K562 (cell line): ENCODE measurements at regions not wholly inside any gene's neighbourhood (a gene's known extent, or its start where the extent isn't known, plus 50 kb on each side); places are given as distances from the start of the nearest gene placed in this dataset.

Experiments used
- ATAC-seq: fragments of 200-7000 bp; cut with Tn5 transposase; 3 replicates; pipeline ENCODE4 v1.9.1; 2020; ENCODE audit warnings: moderate library complexity
- BruUV-seq: library from RNA; stranded (reverse); fragments of 400-500 nt; replicated peaks from 2 replicates; lab custom pipeline; 2021; lab: Mats Ljungman, UMichigan
- CTCF ChIA-PET: fragments of 300-600 bp; formaldehyde crosslinking; extraction: SDS; loops from one replicate; lab custom pipeline; 2021; ENCODE audit warnings: low intra/inter-chr PET ratio; lab: Yijun Ruan, JAX
- POLR2A ChIA-PET: fragments of 300-600, 350-650 bp; sonication (Branson Sonifier 250); formaldehyde crosslinking; extraction: SDS; loops from one replicate; lab custom pipeline; 2021; ENCODE audit warnings: antibody characterized with exemption, inconsistent platforms; lab: Yijun Ruan, JAX
- DNase-seq, 4 experiments: peaks; one replicate each; pipeline versions ENCODE4 v3.0.0 to v3.0.0-alpha.2; 2011 to 2018; ENCODE audit warnings: low spot score in 3 of 4, mixed read lengths in 3 of 4; ENCODE audit errors: extremely low read depth in 1 of 4
- FAIRE-seq: peaks from 2 replicates; lab custom pipeline; 2011; peaks lifted over from hg19 to GRCh38; lab: Jason Lieb, UNC
- H2AFZ ChIP-seq: 2 replicates; pipeline ENCODE4 v1.6.0; 2011; ENCODE audit warnings: low read depth, low read length, control low read depth, inconsistent platforms
- H3K27ac ChIP-seq: fragments of 200-600 bp; 3 replicates; pipeline ENCODE4 v1.8.0; 2011; ENCODE audit warnings: low read depth, mild to moderate bottlenecking, control low read depth, inconsistent platforms, low read length, moderate library complexity, mixed read lengths; ENCODE audit errors: extremely low read depth
- H3K27me3 ChIP-seq, 2 experiments: fragments of 300-600 bp in 1 of 2; 2 replicates in 1 of 2; 3 replicates in 1 of 2; pipeline versions ENCODE4 v1.6.0 to v1.8.0; 2011; ENCODE audit warnings: inconsistent platforms in 2 of 2, low read length in 2 of 2, mild to moderate bottlenecking in 1 of 2, mixed read lengths in 1 of 2, moderate library complexity in 1 of 2; ENCODE audit not compliant: control insufficient read depth in 2 of 2, insufficient read depth in 2 of 2
- H3K36me3 ChIP-seq: fragments of 300-600 bp; 3 replicates; pipeline ENCODE4 v1.8.0; 2011; ENCODE audit warnings: mild to moderate bottlenecking, low read length, inconsistent platforms; ENCODE audit not compliant: control insufficient read depth, insufficient read depth
- H3K4me1 ChIP-seq, 2 experiments: fragments of 200-600 bp in 1 of 2; replicated peaks in 1 of 2; 2 replicates in 1 of 2; 3 replicates in 1 of 2; pipeline versions ENCODE4 v1.5.1 to v1.8.0; 2011; ENCODE audit warnings: inconsistent platforms in 2 of 2, low read length in 2 of 2, mild to moderate bottlenecking in 1 of 2, mixed read lengths in 1 of 2, moderate library complexity in 1 of 2; ENCODE audit not compliant: control insufficient read depth in 2 of 2, insufficient read depth in 2 of 2
- H3K4me2 ChIP-seq: 2 replicates; pipeline ENCODE4 v1.6.1; 2011; ENCODE audit warnings: low read length, control low read depth, inconsistent platforms, mixed read lengths; ENCODE audit not compliant: insufficient read depth
- H3K4me3 ChIP-seq: fragments of 200-600 bp; sonication (generic), shearing (Covaris generic); 2 replicates; pipeline ENCODE4 v1.5.1; 2016; ENCODE audit warnings: control low read depth, inconsistent platforms
- H3K79me2 ChIP-seq: fragments of 200-600 bp; 3 replicates; pipeline ENCODE4 v1.8.0; 2011; ENCODE audit warnings: low read length, inconsistent platforms; ENCODE audit not compliant: control insufficient read depth, insufficient read depth
- H3K9ac ChIP-seq, 2 experiments: 2 replicates each; pipeline versions ENCODE4 v1.6.0 to v1.6.1; 2011; ENCODE audit warnings: low read depth in 2 of 2, low read length in 2 of 2, control low read depth in 1 of 2, inconsistent platforms in 1 of 2, mild to moderate bottlenecking in 1 of 2, mixed read lengths in 1 of 2; ENCODE audit not compliant: insufficient read depth in 1 of 2
- H3K9me1 ChIP-seq: one replicate; pipeline ENCODE4 v1.6.0; 2011; ENCODE audit warnings: inconsistent platforms, mild to moderate bottlenecking, low read length, moderate library complexity; ENCODE audit not compliant: control insufficient read depth, insufficient read depth
- H3K9me3 ChIP-seq: replicated peaks from 2 replicates; pipeline ENCODE4 v1.5.1; 2011; ENCODE audit warnings: low read depth, low read length, inconsistent platforms; ENCODE audit not compliant: control insufficient read depth, insufficient read depth
- H4K20me1 ChIP-seq: replicated peaks from 2 replicates; pipeline ENCODE4 v1.6.1; 2011; ENCODE audit warnings: low read length, inconsistent platforms, mixed read lengths; ENCODE audit not compliant: control insufficient read depth, insufficient read depth
- BRCA1 ChIP-seq, 2 experiments: fragments of 450-650 bp in 1 of 2; sonication (generic) in 1 of 2; formaldehyde crosslinking in 1 of 2; IDR thresholded peaks; 2 replicates each; pipeline versions ENCODE4 v1.5.0 to v1.6.1; 2017 to 2020; ENCODE audit warnings: mild to moderate bottlenecking in 1 of 2, missing genetic modification reagents in 1 of 2
- CHD1 ChIP-seq: fragments of 200-600 bp; sonication (generic); IDR thresholded peaks from one replicate; pipeline ENCODE4 v1.6.1; 2012; ENCODE audit warnings: mild to moderate bottlenecking, moderate library complexity, low read length, inconsistent platforms
- FOXM1 ChIP-seq, 2 experiments: fragments of 450-650 bp in 1 of 2; sonication (generic) in 1 of 2; formaldehyde crosslinking in 1 of 2; IDR thresholded peaks; 2 replicates each; pipeline versions ENCODE4 v1.6.1 to v1.9.0; 2017 to 2022; ENCODE audit warnings: low read depth in 2 of 2, mild to moderate bottlenecking in 2 of 2, missing genetic modification reagents in 1 of 2, moderate library complexity in 1 of 2
- MXI1 ChIP-seq: IDR thresholded peaks from 2 replicates; pipeline ENCODE4 v1.6.1; 2011; ENCODE audit warnings: low read depth, mild to moderate bottlenecking, improper control_type of control experiment, low read length
- SMC3 ChIP-seq: conservative IDR thresholded peaks from 2 replicates; pipeline ENCODE4 v1.6.1; 2011; ENCODE audit warnings: low read depth, low read length, improper control_type of control experiment; ENCODE audit not compliant: insufficient read depth
- TFAM ChIP-seq: fragments of 250-450 bp; sonication (Bioruptor Pico); conservative IDR thresholded peaks from 2 replicates; pipeline ENCODE4 v1.5.0; 2021; ENCODE audit warnings: mild to moderate bottlenecking, moderate library complexity
- ZFP1 ChIP-seq: fragments of 450-650 bp; formaldehyde crosslinking; IDR thresholded peaks from 2 replicates; pipeline ENCODE4 v1.4.0; 2020; ENCODE audit warnings: mild to moderate bottlenecking, mixed read lengths
- ZNF445 ChIP-seq: fragments of 250-450 bp; sonication (Bioruptor Pico); IDR thresholded peaks from 2 replicates; pipeline ENCODE4 v1.4.0; 2020; ENCODE audit warnings: low read depth, mild to moderate bottlenecking, moderate library complexity
- ZNF589 ChIP-seq: fragments of 200-800 bp; sonication (Bioruptor generic); IDR thresholded peaks from 2 replicates; pipeline ENCODE4 v1.6.1; 2016; ENCODE audit warnings: low read depth, missing genetic modification characterization, missing compliant biosample characterization
- in situ Hi-C: fragments of 300-500 bp; cut with MboI; formaldehyde crosslinking; loops from 4 replicates; pipeline ENCODE4 v1.15.0; 2018; ENCODE audit warnings: inconsistent platforms, mixed read lengths
- intact Hi-C: fragments of 100-400 bp; cut with micrococcal nuclease; formaldehyde crosslinking; loops from 2 replicates; pipeline ENCODE4 v1.14.2; 2022
- TF ChIP-seq, protein P1 (sequence below): fragments of 250-450 bp; sonication (Bioruptor Pico); IDR thresholded peaks from 2 replicates; pipeline ENCODE4 v1.9.0; 2021; ENCODE audit warnings: mild to moderate bottlenecking

DNA sequence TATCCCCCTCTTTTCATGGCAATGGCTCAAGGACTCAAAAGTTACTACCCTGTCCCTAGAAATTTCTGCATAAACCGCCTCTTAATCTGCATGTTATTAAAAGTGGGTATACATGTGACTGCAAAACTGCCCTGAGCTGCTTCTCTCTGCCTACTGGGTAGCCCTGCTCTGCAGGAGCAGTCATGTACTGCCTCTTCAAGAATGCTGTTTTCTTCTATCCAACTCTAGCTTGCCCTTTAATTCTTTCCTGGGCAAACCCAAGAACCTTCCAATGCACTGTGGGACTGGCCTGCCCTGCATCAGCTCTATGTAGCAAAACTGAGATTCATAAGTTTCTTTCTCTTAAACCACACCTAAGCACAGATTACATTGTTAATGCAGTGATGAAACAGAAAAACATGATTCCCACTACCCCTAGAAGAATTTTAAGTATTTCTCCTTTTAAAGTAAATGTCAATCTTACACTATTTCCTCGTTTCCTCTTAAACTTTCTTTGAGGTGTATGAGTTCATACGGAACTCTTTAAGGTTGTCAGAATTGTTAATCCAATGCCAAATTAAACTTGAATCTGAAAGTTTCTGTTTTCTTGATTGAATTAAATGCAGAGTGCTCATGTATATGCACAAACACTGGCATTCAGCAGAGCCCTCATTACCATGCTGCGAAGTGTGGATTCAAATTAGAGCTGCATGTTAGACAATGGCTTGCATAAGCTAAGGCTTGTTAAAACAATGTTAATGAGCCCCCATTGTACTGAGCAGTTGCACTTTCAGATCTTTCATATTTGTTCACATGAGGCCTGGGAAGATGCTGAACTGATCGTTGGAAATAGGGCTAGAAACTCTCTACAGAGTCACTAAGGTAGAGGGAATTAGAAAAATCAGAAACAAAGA is 669.9 kb upstream of the PCDH20 start (continued):
- TF ChIP-seq SMC3 (no peak), ZNF589 (no peak), CHD1 (no peak), ZNF445 (CRISPR knock-in tag) (no peak), MXI1 (no peak), ZFP1 (CRISPR knock-in tag) (no peak), TFAM (CRISPR knock-in tag) (no peak)
- TF ChIP-seq, protein P1, sequence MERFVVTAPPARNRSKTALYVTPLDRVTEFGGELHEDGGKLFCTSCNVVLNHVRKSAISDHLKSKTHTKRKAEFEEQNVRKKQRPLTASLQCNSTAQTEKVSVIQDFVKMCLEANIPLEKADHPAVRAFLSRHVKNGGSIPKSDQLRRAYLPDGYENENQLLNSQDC (CRISPR knock-in tag): no peak

DNA sequence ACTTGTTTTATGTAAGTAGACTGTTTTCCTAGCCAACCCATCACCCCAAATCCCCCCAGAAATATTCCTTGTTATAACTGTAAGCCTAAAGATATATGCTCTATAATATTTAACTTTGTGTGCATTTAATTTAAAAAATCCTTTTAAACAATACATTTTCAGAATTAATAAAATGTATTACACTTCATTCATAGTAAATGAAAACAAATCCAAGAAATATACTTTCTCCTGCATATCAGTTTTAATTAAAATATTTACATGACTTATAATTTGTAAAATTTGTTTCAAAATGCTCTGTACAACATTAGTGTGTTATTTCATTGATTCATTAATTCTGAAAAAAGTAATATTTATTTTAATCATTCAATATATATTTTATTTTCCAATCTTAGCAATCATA is 669.1 kb upstream of the PCDH20 start:
- in situ Hi-C loops: no loop called here
- ATAC-seq: no peak
- FAIRE-seq: no peak

More for the DNA sequence above, 669.1 kb upstream of the PCDH20 start:
- no TSS peak for BruUV-seq
- H3K79me2 ChIP-seq: no peaks in the 10 kb centered on the region
- no peak overlapping the region for H3K27ac ChIP-seq
- H3K9ac ChIP-seq: no peak overlapping the region
- H3K9me1 ChIP-seq: no peaks in the 10 kb centered on the region
- intact Hi-C loops: no loop called here
- H2AFZ ChIP-seq: no peak overlapping the region
- no peaks in the 10 kb centered on the region for H3K4me1 ChIP-seq
- no peaks in the 10 kb centered on the region for H3K36me3 ChIP-seq
- CTCF ChIA-PET: no interaction called here
- H4K20me1 ChIP-seq: no peaks in the 10 kb centered on the region
- no peak for DNase-seq
- H3K27me3 ChIP-seq: no peaks in the 10 kb centered on the region
- no peak overlapping the region for H3K4me2 ChIP-seq
- POLR2A ChIA-PET: no interaction called here
- no peaks in the 10 kb centered on the region for H3K9me3 ChIP-seq
- TF ChIP-seq FOXM1 (IDR thresholded peaks at IDR 0.05; ENCODE audit: low read depth): no peak
- TF ChIP-seq FOXM1 (CRISPR knock-in tag; IDR thresholded peaks at IDR 0.05; ENCODE audit: low read depth): no peak
- peak; percentile 92 for TF ChIP-seq BRCA1 (IDR thresholded peaks at IDR 0.05)
- TF ChIP-seq BRCA1 (CRISPR knock-in tag; IDR thresholded peaks at IDR 0.05): no peak
- H3K4me3 ChIP-seq: no peak overlapping the region
